Non-pigmented ciliary epithelial cell (primary cell): ENCODE measurements at regions not wholly inside any gene's neighbourhood (a gene's known extent, or its start where the extent isn't known, plus 50 kb on each side); places are given as distances from the start of the nearest gene placed in this dataset.

Experiments used
- DNase-seq: peaks from one replicate; pipeline ENCODE4 v3.0.0-alpha.2; 2010; ENCODE audit warnings: low read depth

DNA sequence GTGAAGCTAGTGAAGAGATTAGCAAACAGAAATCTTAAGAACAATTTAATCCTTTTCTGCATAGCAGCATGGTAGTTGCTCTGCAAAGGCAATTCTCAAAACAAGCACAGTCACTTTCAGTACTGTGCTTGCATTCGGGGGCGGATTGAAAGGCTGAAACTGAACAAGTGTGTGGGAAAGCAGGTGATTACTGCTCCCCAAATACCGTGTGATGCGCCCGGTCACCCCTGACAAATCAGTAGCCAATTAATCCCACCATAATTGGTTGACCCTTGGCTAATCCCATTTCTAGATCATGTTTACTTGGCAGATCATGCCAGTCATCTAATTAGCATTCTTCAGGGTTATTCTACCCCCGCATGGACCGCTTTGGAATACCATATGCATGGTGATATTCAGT, 76.5 kb upstream of the ADRB1 start:
- DNase-seq: no peak

DNA sequence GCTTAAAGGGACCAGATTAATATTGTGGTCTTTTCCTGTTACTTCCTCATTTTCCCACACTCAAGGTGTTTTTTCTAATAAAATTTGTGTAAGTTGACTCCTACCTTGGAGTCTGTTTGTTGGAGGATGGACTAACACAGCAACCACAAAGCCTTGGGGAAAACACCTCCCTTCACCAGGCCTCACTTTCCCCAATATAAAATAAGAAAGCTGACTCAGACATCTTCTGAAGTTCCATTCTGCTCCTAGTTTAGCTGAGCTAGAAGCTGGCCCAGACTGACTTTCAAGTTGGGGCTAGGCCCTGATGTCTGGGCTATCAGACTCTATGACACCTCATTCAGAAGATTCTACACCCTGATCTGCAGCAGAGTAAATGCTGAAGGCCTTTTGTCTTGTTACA, 73.0 kb upstream of the ADRB1 start:
- no peak for DNase-seq

DNA sequence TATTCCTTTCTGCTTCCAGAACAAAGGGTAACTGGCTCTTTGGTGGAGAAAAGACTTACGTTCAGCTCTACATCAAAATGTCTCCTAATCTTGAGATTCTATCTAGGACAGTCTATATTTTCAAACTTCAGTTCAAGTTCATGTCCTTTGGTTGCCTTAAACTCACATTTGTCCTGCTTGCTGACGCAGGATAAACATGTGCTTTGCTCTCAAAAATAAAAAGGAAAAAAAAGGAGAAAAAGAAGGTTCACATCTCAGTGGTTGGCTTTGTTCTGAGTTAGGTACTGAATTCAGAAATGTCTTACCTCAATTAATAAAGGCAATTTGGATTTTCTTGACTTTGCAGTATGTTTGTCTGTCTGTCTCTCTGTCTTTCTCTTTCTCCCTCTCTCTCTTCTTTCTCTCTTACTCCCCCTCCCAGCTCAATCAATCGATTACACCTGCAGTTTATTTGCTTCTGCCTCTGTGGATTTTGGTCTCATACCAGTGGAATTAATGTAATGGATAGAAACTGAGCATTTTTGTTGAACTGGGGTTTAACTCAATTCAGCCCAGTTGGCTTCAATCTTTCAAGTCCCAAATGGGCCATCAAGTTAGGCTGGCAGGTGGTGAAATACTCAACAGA, 72.2 kb upstream of the ADRB1 start:
- DNase-seq: no peak

DNA sequence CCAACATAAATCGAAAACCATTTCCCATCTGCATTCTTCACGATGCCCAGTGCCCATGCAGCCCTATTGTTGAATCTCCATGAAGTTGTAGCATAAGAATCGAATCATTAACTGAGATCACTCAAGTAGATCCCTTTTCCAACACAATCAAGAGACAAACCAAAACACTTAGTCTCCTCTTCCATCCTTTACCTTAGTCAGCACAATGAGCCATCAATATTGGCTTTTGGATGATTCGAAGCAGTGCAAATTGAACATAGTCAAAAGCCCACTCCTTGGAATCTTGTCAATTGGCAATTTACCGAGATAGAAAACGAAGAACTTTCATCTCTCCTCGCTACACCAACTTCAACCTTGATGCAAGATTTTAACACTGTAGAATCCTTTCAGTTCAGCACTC, 66.5 kb upstream of the ADRB1 start:
- no peak for DNase-seq

DNA sequence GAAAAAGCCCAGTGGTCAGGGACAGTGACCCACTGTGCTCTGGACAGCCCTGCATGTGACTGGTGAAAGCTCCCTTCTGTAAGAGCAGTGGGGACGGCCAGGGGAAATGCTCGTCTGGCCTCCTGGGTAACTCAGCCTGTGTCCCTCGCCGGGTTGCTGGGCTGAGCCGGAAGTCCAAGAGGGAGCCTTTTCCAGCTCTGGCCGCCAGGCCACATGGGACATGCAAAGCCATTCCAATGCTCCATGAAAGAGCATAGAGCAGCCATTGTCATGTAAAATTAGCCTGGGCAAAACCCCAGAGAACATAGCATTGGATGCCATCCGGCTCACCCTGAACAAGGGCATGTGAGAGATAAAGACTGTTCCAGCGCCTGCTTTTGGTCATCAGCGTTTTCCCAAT, 64.9 kb upstream of the ADRB1 start:
- DNase-seq: no peak

DNA sequence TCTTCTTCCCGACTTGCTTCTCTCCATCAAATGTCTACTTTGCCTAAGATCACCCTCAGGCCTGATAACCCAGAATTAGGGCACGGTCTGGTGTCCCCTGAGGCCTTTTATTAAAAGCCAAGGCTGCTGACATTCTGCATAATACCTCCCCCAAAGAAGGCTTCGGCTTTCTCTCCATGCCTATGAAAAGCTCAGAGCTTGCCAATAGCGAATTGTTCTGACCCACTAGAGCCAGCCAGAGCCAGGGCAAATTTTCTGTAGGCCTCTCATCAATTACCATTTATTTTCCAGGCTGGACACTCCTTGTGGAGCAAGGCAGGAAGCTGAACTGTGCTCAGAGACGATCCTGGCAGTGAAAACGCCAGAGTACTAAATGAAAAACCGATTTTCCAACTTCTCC, 64.3 kb upstream of the ADRB1 start:
- no peak for DNase-seq

DNA sequence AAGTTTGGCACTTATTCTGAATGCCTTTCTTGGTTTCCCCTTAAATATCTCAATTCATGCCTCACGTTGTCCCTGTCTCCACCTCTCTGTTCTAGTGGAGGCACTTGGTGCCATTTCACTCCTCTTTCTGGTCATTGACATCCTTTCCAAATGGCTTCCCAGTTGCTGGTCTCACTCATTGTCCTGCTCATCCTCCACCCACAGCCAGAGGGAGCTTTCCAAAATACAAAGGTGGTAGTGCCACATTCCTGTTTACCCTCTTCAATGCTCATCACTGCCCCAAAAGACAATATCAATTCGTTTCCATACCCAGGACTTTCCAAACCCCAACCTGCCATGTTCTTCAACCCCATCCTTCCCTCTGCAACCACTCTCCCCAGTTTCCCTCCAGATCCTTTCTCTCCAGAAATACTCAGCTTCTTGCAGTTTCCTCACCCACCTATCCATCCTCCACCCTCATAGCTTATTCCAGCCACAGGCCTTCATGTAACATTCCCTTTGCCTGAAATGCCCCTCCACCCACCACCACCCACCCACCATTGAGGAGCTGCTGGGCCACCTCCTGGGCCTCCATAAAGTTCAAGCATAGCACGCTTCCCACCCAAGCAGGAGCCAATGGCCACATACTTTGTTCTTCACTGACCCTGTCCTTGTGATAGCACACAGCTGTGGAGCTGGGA, 63.1 kb upstream of the ADRB1 start:
- no peak for DNase-seq

DNA sequence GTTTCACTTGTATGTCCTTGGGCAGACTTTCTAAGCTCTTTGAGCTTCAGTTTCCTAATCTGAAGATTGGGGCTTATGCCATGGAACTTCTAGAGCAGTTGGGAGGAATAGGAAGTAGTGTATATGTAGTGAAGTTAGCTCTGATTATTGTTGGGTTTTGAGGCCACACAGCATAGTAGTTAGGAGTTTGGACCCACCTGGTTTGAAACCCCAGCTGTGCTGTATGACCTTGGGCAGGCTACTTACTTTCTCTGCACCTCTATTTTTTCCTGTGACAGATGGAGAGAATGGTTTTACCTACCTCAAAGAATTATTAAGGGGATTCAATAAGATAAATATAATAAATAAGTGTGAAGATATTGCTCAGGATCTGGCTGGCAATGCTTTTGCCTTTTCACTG, 61.4 kb upstream of the ADRB1 start:
- no peak for DNase-seq

DNA sequence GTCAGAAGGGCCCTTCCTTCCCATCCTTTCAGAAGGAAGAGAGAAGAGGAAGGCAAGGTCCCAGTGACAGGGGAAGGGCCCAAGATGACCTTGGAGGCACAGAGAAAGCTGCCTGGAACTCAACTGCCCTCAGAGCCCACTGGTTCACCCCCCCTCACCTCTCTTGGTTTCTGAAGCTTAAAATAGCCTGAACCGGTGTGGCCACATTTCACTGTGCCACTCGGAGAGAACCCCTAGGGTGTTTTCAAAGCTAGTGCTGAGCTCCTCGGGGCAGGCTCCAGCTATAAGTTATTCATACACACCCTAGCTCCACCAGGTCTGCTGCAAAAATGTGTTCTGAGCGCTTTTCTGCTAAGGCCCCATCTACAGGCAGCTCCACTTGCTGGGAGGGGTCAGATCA, 60.9 kb upstream of the ADRB1 start:
- no peak for DNase-seq

DNA sequence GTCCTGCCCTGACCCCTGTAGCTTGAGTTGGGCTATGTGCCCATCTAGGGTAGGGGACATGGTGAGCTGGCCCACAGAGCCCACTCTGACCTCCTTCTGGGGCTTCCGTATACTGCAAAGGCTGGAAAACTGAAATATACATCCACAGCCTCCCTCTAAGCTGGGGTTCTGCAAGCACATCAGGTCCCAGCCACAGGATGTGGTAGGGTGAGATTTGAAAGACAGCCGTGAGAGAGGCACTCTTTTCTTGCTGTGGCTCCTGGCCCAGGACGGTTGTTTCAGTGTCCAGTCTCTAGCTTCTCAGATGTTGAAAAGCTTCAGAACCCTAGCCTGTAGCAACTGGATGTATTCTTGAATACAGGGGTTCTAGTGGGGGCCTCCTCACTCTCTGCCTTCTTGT, 60.1 kb upstream of the ADRB1 start:
- DNase-seq: no peak

DNA sequence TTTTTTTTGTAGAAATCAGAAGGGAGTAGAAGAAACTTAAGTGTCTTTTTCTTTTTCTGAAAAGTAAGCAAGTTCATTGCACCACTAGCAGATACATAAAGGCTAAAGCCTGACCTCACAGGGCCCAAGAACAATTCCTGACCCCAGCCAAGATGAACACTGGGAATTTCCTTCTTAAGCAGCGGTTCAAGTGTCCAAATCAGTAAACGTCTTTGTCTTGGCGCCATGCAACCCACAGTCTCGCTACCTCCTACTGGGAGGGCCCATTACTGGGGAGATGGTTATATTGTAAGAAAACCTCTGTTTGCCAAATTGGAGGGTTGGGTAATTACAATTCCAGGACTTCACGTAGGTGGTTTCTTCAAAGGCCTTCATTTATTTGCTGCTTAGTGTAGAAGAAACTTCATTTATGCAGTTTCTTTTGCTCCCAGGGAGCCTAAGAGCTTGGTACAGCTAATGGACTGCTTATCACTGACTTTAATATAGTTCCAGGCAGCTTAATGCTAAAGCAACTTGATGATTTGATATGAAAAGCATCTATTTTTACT, 58.3 kb upstream of the ADRB1 start:
- no peak for DNase-seq

DNA sequence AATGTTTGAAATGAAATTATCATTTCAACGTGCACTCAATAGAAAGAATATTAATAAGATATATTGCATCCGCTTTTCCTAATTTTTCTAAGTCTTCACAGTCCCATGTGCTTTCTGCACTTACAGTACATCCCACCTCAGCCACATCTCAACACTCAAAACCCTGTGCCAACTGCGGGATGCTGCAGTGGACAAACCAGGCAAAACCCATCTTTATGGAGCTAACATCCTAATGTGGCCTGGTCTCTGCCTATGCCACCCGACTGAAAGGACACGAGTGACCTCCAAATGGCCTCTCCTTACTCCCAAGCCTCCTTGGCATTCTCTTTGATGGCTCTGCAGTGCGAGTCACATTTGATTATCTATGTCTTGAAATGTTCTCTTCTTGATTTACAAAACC, 57.4 kb upstream of the ADRB1 start:
- DNase-seq: no peak

DNA sequence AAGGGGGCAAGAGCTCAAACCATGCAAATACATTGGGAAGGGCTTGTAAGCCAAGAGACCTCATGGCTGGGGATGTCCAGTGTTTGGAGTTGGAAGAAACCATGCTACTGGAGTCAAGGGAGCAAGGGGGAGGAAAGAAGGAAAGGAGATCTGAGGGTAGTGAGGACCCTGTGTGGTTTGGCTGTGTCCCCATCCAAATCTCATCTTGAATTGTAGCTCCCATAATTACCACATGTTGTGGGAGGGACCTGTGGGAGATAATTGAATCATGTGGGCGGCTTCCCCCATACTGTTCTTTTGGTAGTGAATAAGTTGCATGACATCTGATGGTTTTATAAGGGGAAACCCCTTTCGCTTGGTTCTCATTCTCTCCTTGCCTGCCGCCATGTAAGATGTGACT, 56.5 kb upstream of the ADRB1 start:
- DNase-seq: no peak

DNA sequence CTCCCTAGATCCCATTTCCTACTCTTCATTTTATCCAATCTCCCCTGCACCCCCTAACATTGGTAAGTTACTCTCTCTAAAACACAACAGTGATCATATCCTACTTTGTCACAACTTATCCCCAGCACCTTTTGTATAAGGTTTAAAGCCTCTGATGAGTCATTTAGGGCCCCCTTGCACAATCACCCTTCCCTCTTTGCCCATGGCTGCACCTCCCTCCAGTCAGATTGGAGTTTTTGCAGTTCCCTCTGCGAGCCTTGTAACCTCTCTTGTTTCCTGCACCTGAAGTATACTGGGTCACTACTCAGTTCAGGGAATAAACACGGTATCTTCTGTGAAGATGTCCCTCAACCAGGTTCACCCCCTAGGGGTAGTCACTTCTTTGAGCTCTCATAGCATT, 55.9 kb upstream of the ADRB1 start:
- no peak for DNase-seq

DNA sequence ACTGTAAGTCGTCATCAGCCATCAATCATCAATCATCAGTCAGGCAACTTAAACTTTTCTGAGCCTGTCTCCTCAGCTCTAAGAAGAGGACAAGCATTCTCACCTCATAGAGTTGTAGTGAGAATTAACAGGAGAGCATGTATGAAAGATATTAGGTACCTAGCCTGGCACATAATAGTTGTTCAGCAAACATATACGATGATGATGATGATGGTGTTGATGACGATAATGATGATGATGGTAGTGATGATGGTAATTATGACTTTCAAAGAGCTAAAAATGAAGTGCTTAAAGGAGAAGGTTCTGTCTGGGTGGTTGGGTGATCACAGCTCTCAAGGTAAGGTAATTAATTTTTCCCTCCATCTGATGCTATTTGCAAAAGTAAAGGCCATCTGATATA, 55.1 kb upstream of the ADRB1 start:
- no peak for DNase-seq

DNA sequence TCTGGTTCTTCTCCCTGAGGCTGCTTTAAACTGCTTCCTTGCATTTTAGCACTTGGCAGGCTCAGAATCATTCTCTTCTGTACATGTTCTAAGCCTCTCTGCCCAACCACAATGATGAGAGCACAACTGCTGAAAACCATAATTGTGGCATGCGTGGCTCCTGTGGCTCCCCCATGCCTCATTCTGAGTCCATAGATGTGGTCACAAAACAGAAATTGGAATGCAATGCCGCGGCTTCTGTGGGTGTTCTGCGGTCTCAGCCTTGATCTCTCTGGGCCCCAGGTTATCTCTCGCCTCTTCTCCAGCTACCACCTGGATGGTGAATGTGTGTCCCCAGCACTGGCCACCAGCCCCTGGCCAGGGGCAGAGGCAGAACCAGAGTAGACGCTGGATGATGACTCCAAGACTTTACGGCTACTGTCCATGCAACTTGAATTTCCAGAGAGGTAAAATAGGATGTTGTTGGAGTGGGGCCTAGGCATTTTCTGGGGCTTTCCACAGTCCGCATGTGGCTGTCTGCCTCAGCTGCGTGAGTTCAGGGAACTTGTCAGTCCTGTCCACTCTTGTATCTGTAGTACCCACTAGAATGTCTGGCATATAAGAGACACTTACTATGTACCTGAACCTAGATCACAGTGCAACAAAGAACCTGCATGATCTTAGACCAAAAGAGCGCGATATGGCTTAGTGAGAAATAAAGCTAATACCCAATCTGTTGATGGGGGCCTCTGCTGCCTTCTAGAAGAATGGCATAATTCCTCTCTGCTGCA, 52.4 kb upstream of the ADRB1 start:
- DNase-seq: peak; percentile 17

DNA sequence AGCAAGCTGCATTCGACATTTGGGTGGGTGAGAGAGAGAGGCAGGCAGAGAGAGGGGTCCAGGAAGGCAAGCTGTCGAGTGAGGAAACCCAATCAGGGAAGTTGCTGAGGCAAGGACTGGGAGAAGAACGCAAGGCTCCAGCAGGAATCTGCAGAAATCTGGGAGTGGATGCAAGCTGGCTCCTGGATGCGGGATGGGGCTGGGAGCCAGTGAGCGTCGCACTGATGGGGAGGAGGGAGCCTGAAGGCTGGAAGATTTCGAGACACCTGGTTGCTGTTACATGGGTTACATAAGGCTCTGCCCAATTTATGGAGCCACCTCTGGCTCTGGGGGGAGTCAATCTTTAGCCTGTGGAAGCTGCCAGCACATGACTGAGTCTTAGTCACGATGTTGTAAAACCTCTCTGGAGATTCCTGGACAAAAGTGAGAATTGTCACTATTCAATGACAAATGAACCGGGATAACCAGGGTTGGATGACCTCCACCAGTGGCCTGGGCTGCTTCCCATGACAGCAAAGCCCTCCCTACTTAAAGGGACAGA, 51.1 kb upstream of the ADRB1 start:
- DNase-seq: no peak

DNA sequence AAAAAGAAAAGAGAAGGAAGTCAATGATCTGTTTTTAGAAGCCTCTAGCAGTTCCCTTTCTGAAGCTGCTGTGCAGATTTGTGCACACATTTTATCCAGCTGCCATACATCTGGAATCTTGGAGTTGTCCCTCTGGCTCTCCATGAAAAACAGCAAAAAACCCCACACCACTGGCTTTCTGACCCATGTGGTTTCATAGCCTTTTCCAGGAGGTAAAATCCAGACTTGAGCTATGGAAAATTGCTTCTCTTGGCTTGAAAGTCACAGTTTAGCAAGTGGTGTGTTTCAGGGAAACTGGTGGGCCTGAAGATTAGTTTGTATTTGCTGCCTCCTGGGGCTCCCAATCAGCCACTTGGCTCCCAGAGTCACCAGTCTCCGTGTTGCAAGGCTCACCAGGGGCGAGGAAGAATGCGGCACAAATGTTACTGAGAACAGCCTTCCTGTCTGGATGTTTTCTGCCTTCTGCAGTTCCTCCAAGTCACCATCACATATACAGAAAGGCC, 50.1 kb upstream of the ADRB1 start:
- no peak for DNase-seq
